ENCODE measurements at regions not wholly inside any gene's neighbourhood (a gene's known extent, or its start where the extent isn't known, plus 50 kb on each side); places are given as distances from the start of the nearest gene placed in this dataset.

GRCh38 chr3:117657278-117657677 lies 947.7 kb downstream of the TUSC7 start:
- 97% methylated on average over 6 of the region's 6 CpGs for WGBS, 2 donors (ENCODE audit: low coverage in 1 of 2)
- Histone ChIP-seq H3K4me3 (no peak overlapping the region), H3K36me3 (no peaks in the 10 kb centered on the region), H3K9me3 (no peaks in the 10 kb centered on the region), H3K27me3 (no peaks in the 10 kb centered on the region), H3K4me1 (no peaks in the 10 kb centered on the region), H3K27ac (no peak overlapping the region)
- TF ChIP-seq POLR2A (IDR thresholded peaks at IDR 0.05) = no peak
- no peak for TF ChIP-seq POLR2AphosphoS5 (IDR thresholded peaks at IDR 0.05)
- no peak for TF ChIP-seq EP300 (IDR thresholded peaks at IDR 0.05)
- no peak for TF ChIP-seq CTCF (IDR thresholded peaks at IDR 0.05)
- ATAC-seq = no peak

- Histone ChIP-seq H3K4me1 (no peaks in the 10 kb centered on the region), H3K4me3 (no peak overlapping the region), H3K36me3 (no peaks in the 10 kb centered on the region), H3K9me3 (no peaks in the 10 kb centered on the region), H3K27ac (no peak overlapping the region), H3K27me3 (no peaks in the 10 kb centered on the region)
- 33 to 65% methylated on average over 2 of the region's 2 CpGs for WGBS, 2 donors (ENCODE audit: low coverage in 1 of 2)
- ATAC-seq = no peak
- TF ChIP-seq EP300 (IDR thresholded peaks at IDR 0.05) = no peak
- no peak for TF ChIP-seq POLR2A (IDR thresholded peaks at IDR 0.05)
- no peak for TF ChIP-seq POLR2AphosphoS5 (IDR thresholded peaks at IDR 0.05)
- no peak for TF ChIP-seq CTCF (IDR thresholded peaks at IDR 0.05)
Measured at GRCh38 chr3:117660941-117661817, 951.6 kb downstream of the TUSC7 start.

GRCh38 chr3:117661818-117662095 lies 952.2 kb downstream of the TUSC7 start:
- TF ChIP-seq POLR2A (IDR thresholded peaks at IDR 0.05) = no peak
- TF ChIP-seq EP300 (IDR thresholded peaks at IDR 0.05) = no peak
- no peak for TF ChIP-seq CTCF (IDR thresholded peaks at IDR 0.05)
- no peak for TF ChIP-seq POLR2AphosphoS5 (IDR thresholded peaks at IDR 0.05)

GRCh38 chr3:117665296-117665695 lies 955.7 kb downstream of the TUSC7 start:
- H3K9me3 ChIP-seq = no peaks in the 10 kb centered on the region
- no peak for TF ChIP-seq EP300 (IDR thresholded peaks at IDR 0.05)
- TF ChIP-seq POLR2AphosphoS5 (IDR thresholded peaks at IDR 0.05) = no peak
- no peak for TF ChIP-seq CTCF (IDR thresholded peaks at IDR 0.05)
- TF ChIP-seq POLR2A (IDR thresholded peaks at IDR 0.05) = no peak
- H3K36me3 ChIP-seq = no peaks in the 10 kb centered on the region
- no peak for ATAC-seq
- no peak overlapping the region for H3K4me3 ChIP-seq
- no peak overlapping the region for H3K27ac ChIP-seq
- no peaks in the 10 kb centered on the region for H3K4me1 ChIP-seq
- H3K27me3 ChIP-seq = no peaks in the 10 kb centered on the region
- WGBS, 2 donors (ENCODE audit: low coverage in 1 of 2) = no CpG with 5 or more reads among the region's 4 CpGs

More at GRCh38 chr3:117661818-117662095, 952.2 kb downstream of the TUSC7 start:
- ATAC-seq = no peak
- H3K4me3 ChIP-seq = no peak overlapping the region
- H3K4me1 ChIP-seq = no peaks in the 10 kb centered on the region
- WGBS, 2 donors (ENCODE audit: low coverage in 1 of 2) = 92 to 100% methylated on average over 3 of the region's 3 CpGs
- H3K9me3 ChIP-seq = no peaks in the 10 kb centered on the region
- no peaks in the 10 kb centered on the region for H3K27me3 ChIP-seq
- no peak overlapping the region for H3K27ac ChIP-seq
- H3K36me3 ChIP-seq = no peaks in the 10 kb centered on the region

GRCh38 chr3:117666325-117666724 lies 956.7 kb downstream of the TUSC7 start:
- Histone ChIP-seq H3K27ac (no peak overlapping the region), H3K4me3 (no peak overlapping the region), H3K36me3 (no peaks in the 10 kb centered on the region), H3K4me1 (no peaks in the 10 kb centered on the region), H3K9me3 (no peaks in the 10 kb centered on the region), H3K27me3 (no peaks in the 10 kb centered on the region)
- WGBS, 2 donors (ENCODE audit: low coverage in 1 of 2) = 21 to 61% methylated on average over 2 to 3 of the region's 3 CpGs
- no peak for TF ChIP-seq POLR2A (IDR thresholded peaks at IDR 0.05)
- TF ChIP-seq POLR2AphosphoS5 (IDR thresholded peaks at IDR 0.05) = no peak
- TF ChIP-seq EP300 (IDR thresholded peaks at IDR 0.05) = no peak
- TF ChIP-seq CTCF (IDR thresholded peaks at IDR 0.05) = no peak
- ATAC-seq = no peak
